ENCODE measurements at regions not wholly inside any gene's neighbourhood (a gene's known extent, or its start where the extent isn't known, plus 50 kb on each side); places are given as distances from the start of the nearest gene placed in this dataset.

GRCh38 chr21:41667136-41667535 lies 99.7 kb downstream of the RIPK4 start:
- no peak for TF ChIP-seq CTCF (conservative IDR thresholded peaks at IDR 0.05)
- Mint-ChIP-seq H3K27me3 (peaks cover 3% of the 10 kb centered on the region), H3K27ac (no peak overlapping the region), H3K36me3 (no peaks in the 10 kb centered on the region), H3K4me3 (no peak overlapping the region), H3K9me3 (no peaks in the 10 kb centered on the region), H3K4me1 (ENCODE audit: unreplicated experiment) (peaks cover 19% of the 10 kb centered on the region)
- no peak for DNase-seq (ENCODE audit: extremely low spot score, unreplicated experiment)

GRCh38 chr21:41666641-41667081 lies 100.2 kb downstream of the RIPK4 start:
- H3K4me3 Mint-ChIP-seq = no peak overlapping the region
- no peak for DNase-seq (ENCODE audit: extremely low spot score, unreplicated experiment)
- H3K27me3 Mint-ChIP-seq = peaks cover 2% of the 10 kb centered on the region
- no peaks in the 10 kb centered on the region for H3K36me3 Mint-ChIP-seq
- H3K27ac Mint-ChIP-seq = no peak overlapping the region
- TF ChIP-seq CTCF (conservative IDR thresholded peaks at IDR 0.05) = no peak
- peaks cover 18% of the 10 kb centered on the region for H3K4me1 Mint-ChIP-seq (ENCODE audit: unreplicated experiment)
- no peaks in the 10 kb centered on the region for H3K9me3 Mint-ChIP-seq

- H3K36me3 Mint-ChIP-seq = no peaks in the 10 kb centered on the region
- no peak for DNase-seq (ENCODE audit: extremely low spot score, unreplicated experiment)
- peaks cover 11% of the 10 kb centered on the region for H3K4me1 Mint-ChIP-seq (ENCODE audit: unreplicated experiment)
- no peak overlapping the region for H3K27ac Mint-ChIP-seq
- H3K9me3 Mint-ChIP-seq = no peaks in the 10 kb centered on the region
- no peak overlapping the region for H3K4me3 Mint-ChIP-seq
- no peak for TF ChIP-seq CTCF (conservative IDR thresholded peaks at IDR 0.05)
- no peaks in the 10 kb centered on the region for H3K27me3 Mint-ChIP-seq
Measured at GRCh38 chr21:41665766-41666595, 100.9 kb downstream of the RIPK4 start.

- no peak overlapping the region for H3K27ac Mint-ChIP-seq
Measured at GRCh38 chr21:41664881-41665765, 101.7 kb downstream of the RIPK4 start.

More at GRCh38 chr21:41664881-41665765, 101.7 kb downstream of the RIPK4 start:
- Mint-ChIP-seq H3K9me3 (no peaks in the 10 kb centered on the region), H3K36me3 (no peaks in the 10 kb centered on the region), H3K4me3 (no peak overlapping the region), H3K27me3 (no peaks in the 10 kb centered on the region), H3K4me1 (ENCODE audit: unreplicated experiment) (peaks cover 11% of the 10 kb centered on the region)
- no peak for DNase-seq (ENCODE audit: extremely low spot score, unreplicated experiment)
- no peak for TF ChIP-seq CTCF (conservative IDR thresholded peaks at IDR 0.05)
